ENCODE measurements at regions not wholly inside any gene's neighbourhood (a gene's known extent, or its start where the extent isn't known, plus 50 kb on each side); places are given as distances from the start of the nearest gene placed in this dataset.

DNA sequence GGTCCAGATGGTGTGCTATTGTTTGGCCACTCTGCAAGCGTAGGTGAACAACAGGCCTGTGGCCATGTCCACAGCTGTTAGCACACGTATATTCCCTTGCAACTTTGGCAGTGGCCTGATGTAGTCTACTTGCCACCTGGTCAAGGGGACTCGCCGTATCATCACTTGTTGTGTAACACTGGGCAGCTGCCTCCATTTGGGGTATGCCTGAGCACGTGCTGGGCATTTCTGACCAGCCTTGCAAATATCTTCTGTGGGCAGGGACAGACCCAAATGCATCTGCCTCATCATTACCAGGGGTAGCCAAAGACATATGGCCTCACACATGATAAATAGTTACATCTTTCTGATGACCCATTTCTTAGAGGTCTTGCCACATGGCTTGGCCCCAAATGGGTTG is 434.2 kb downstream of the DYNC2H1 start:
- H3K4me3 ChIP-seq (ENCODE audit: low read depth, low read length, poor library complexity, severe bottlenecking) = no peak overlapping the region
- ChIA-PET CTCF (no interaction called here), POLR2A (ENCODE audit: low non-redundant PET) (no interaction called here)
- intact Hi-C loops (cut with micrococcal nuclease; ENCODE audit: unreplicated experiment) = no loop called here
- BruUV-seq (replicated peaks) = no TSS peak
- H3K9me3 ChIP-seq (ENCODE audit: low read depth, low read length, poor library complexity, severe bottlenecking) = no peaks in the 10 kb centered on the region
- TF ChIP-seq, protein P1, sequence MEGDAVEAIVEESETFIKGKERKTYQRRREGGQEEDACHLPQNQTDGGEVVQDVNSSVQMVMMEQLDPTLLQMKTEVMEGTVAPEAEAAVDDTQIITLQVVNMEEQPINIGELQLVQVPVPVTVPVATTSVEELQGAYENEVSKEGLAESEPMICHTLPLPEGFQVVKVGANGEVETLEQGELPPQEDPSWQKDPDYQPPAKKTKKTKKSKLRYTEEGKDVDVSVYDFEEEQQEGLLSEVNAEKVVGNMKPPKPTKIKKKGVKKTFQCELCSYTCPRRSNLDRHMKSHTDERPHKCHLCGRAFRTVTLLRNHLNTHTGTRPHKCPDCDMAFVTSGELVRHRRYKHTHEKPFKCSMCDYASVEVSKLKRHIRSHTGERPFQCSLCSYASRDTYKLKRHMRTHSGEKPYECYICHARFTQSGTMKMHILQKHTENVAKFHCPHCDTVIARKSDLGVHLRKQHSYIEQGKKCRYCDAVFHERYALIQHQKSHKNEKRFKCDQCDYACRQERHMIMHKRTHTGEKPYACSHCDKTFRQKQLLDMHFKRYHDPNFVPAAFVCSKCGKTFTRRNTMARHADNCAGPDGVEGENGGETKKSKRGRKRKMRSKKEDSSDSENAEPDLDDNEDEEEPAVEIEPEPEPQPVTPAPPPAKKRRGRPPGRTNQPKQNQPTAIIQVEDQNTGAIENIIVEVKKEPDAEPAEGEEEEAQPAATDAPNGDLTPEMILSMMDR (conservative IDR thresholded peaks at IDR 0.05; ENCODE audit: low read depth, low read length) = no peak
- TF ChIP-seq EZH2 (IDR thresholded peaks at IDR 0.05; ENCODE audit: borderline replicate concordance, low read depth, low read length, poor library complexity, severe bottlenecking) = no peak
- no peak overlapping the region for H3K27ac ChIP-seq (ENCODE audit: low read depth, low read length, poor library complexity, severe bottlenecking)
- H3K36me3 ChIP-seq (ENCODE audit: insufficient read depth, low read length, poor library complexity, severe bottlenecking) = no peaks in the 10 kb centered on the region
- no peak for DNase-seq (ENCODE audit: low spot score)
- no peaks in the 10 kb centered on the region for H3K4me1 ChIP-seq (ENCODE audit: insufficient read depth, low read length, poor library complexity, severe bottlenecking)
- H3K27me3 ChIP-seq (replicated peaks; ENCODE audit: insufficient read depth, low read depth, low read length, poor library complexity) = no peaks in the 10 kb centered on the region

DNA sequence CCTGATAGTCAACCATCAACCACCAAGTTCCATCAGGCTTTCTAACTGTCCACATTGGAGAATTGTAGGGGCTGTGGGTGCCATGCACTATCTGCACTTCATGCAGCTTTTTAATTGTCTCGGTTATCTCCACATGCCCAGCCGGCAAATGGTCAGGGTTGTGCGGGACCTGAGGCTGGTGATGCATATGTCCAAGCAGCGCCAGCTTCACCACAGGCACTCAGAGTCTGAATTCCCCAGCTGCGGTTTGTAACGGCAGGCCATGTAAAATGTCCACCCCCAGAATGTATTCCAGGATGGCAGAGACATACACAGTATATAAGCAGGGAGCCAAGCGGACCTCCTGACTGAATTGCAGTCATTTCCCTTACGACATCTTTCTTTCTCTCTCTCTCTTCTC is 435.6 kb downstream of the DYNC2H1 start:
- H3K27me3 ChIP-seq (replicated peaks; ENCODE audit: insufficient read depth, low read depth, low read length, poor library complexity) = no peaks in the 10 kb centered on the region
- intact Hi-C loops (cut with micrococcal nuclease; ENCODE audit: unreplicated experiment) = no loop called here
- CTCF ChIA-PET = interaction anchor here (0.6 kb wide), 1 partner anchor 241 kb away, joined by 3 read pairs; no protein-coding TSS in a partner anchor
- H3K36me3 ChIP-seq (ENCODE audit: insufficient read depth, low read length, poor library complexity, severe bottlenecking) = no peaks in the 10 kb centered on the region
- no peak for DNase-seq (ENCODE audit: low spot score)
- H3K4me1 ChIP-seq (ENCODE audit: insufficient read depth, low read length, poor library complexity, severe bottlenecking) = no peaks in the 10 kb centered on the region
- no peak for TF ChIP-seq EZH2 (IDR thresholded peaks at IDR 0.05; ENCODE audit: borderline replicate concordance, low read depth, low read length, poor library complexity, severe bottlenecking)
- TF ChIP-seq, protein P1 (conservative IDR thresholded peaks at IDR 0.05; ENCODE audit: low read depth, low read length) = no peak
- POLR2A ChIA-PET (ENCODE audit: low non-redundant PET) = no interaction called here
- no TSS peak for BruUV-seq (replicated peaks)
- H3K9me3 ChIP-seq (ENCODE audit: low read depth, low read length, poor library complexity, severe bottlenecking) = no peaks in the 10 kb centered on the region
- H3K4me3 ChIP-seq (ENCODE audit: low read depth, low read length, poor library complexity, severe bottlenecking) = no peak overlapping the region
- no peak overlapping the region for H3K27ac ChIP-seq (ENCODE audit: low read depth, low read length, poor library complexity, severe bottlenecking)

DNA sequence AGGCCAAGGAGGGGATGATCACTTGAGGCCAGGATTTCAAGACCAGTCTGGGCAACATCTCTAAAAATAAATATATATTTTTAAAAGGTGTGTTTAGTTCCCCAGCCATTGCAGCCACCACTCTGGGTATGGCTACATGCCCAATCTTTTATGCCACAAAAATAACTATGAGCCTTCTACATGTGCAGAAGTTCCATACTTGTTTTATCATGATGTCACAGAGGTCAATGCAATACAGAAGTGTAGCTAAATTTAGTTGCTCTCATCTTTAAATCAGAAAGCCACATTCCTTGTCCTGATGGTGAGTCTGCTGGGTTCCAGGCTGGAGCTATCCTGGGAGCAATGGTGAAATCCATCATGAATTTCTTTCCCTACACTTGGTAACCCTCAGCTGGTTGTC is 436.3 kb downstream of the DYNC2H1 start:
- Histone ChIP-seq H3K4me1 (ENCODE audit: insufficient read depth, low read length, poor library complexity, severe bottlenecking) (no peaks in the 10 kb centered on the region), H3K9me3 (ENCODE audit: low read depth, low read length, poor library complexity, severe bottlenecking) (no peaks in the 10 kb centered on the region), H3K27me3 (replicated peaks; ENCODE audit: insufficient read depth, low read depth, low read length, poor library complexity) (no peaks in the 10 kb centered on the region), H3K4me3 (ENCODE audit: low read depth, low read length, poor library complexity, severe bottlenecking) (no peak overlapping the region), H3K27ac (ENCODE audit: low read depth, low read length, poor library complexity, severe bottlenecking) (no peak overlapping the region), H3K36me3 (ENCODE audit: insufficient read depth, low read length, poor library complexity, severe bottlenecking) (no peaks in the 10 kb centered on the region)
- ChIA-PET CTCF (no interaction called here), POLR2A (ENCODE audit: low non-redundant PET) (no interaction called here)
- TF ChIP-seq, protein P1 (conservative IDR thresholded peaks at IDR 0.05; ENCODE audit: low read depth, low read length) = no peak
- no peak for TF ChIP-seq EZH2 (IDR thresholded peaks at IDR 0.05; ENCODE audit: borderline replicate concordance, low read depth, low read length, poor library complexity, severe bottlenecking)
- no TSS peak for BruUV-seq (replicated peaks)
- no peak for DNase-seq (ENCODE audit: low spot score)
- intact Hi-C loops (cut with micrococcal nuclease; ENCODE audit: unreplicated experiment) = no loop called here

Measured in A673 (cell line).